Brain microvascular endothelial cell (primary cell): ENCODE measurements at regions not wholly inside any gene's neighbourhood (a gene's known extent, or its start where the extent isn't known, plus 50 kb on each side); places are given as distances from the start of the nearest gene placed in this dataset.

Source experiments
- DNase-seq: peaks from one replicate; pipeline ENCODE4 v3.0.0-alpha.2; 2020
- H3K27ac ChIP-seq: fragments of 250-450 bp; sonication (Bioruptor Pico); 2 replicates; pipeline ENCODE4 v1.5.1; 2020; ENCODE audit warnings: mild to moderate bottlenecking, moderate library complexity
- H3K27me3 ChIP-seq: fragments of 250-450 bp; sonication (Bioruptor Pico); replicated peaks from 2 replicates; pipeline ENCODE4 v1.5.1; 2020; ENCODE audit warnings: mild to moderate bottlenecking
- H3K36me3 ChIP-seq: fragments of 250-450 bp; sonication (Bioruptor Pico); replicated peaks from 2 replicates; pipeline ENCODE4 v1.5.1; 2020; ENCODE audit warnings: mild to moderate bottlenecking
- H3K4me3 ChIP-seq: 2 replicates; pipeline ENCODE4 v1.5.1; 2011; ENCODE audit warnings: low read depth, mild to moderate bottlenecking, control low read depth, low read length, moderate library complexity
- in situ Hi-C: cut with HindIII; loops from 2 replicates; pipeline ENCODE4 v1.10.0; 2017; ENCODE audit warnings: low sequenced_read_pairs, low pct_ligation_motif_present
- TF ChIP-seq, protein P1 (sequence below): IDR thresholded peaks from 2 replicates; pipeline ENCODE4 v1.5.1; 2011; ENCODE audit warnings: low read depth, mild to moderate bottlenecking, moderate library complexity, low read length, control low read depth, inconsistent platforms; ENCODE audit errors: missing control alignments

DNA sequence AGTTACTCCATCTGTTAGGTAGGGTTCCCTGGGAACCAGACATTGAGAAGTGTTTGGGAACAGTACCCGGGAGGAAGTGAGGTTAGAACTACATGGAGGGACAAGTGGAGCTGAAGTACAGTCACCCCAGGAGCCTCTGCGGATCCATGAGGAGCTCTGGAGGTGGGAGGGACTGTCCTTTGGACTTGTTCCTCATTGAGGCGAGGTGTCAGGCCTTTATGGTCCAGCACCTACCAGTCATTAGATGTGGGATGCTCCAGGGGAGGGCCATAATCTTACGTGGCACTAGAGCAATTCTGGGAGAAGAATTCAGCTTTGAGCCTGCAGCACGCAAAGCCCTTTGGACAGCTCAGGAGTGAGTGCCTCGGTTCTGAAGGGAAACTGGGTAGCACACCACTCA is 142.8 kb downstream of the DACT1 start:
- Histone ChIP-seq H3K27ac (no peak overlapping the region), H3K27me3 (no peaks in the 10 kb centered on the region), H3K4me3 (no peak overlapping the region), H3K36me3 (no peaks in the 10 kb centered on the region)
- TF ChIP-seq, protein P1, sequence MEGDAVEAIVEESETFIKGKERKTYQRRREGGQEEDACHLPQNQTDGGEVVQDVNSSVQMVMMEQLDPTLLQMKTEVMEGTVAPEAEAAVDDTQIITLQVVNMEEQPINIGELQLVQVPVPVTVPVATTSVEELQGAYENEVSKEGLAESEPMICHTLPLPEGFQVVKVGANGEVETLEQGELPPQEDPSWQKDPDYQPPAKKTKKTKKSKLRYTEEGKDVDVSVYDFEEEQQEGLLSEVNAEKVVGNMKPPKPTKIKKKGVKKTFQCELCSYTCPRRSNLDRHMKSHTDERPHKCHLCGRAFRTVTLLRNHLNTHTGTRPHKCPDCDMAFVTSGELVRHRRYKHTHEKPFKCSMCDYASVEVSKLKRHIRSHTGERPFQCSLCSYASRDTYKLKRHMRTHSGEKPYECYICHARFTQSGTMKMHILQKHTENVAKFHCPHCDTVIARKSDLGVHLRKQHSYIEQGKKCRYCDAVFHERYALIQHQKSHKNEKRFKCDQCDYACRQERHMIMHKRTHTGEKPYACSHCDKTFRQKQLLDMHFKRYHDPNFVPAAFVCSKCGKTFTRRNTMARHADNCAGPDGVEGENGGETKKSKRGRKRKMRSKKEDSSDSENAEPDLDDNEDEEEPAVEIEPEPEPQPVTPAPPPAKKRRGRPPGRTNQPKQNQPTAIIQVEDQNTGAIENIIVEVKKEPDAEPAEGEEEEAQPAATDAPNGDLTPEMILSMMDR: no peak
- in situ Hi-C loops: no loop called here
- DNase-seq: no peak

DNA sequence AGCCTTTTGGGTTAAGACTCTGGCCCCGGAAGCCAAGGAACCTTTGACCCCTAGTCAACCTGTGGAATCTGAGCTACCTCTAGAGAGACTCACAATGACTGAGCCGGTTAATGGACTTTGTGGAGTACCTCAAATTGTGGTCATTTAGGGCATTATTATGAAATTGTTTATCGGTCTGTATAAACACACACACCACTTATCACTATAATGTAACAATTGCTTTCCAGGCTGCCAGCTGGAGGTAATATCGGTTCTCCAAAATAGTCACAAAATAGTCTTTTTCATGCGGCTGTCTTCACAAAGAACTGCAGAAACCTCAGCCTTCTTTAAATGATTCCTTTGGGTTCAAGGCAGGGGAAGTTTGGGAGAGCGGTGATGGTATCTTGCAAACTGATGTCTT is 144.2 kb downstream of the DACT1 start:
- TF ChIP-seq, protein P1: no peak
- in situ Hi-C loops: no loop called here
- DNase-seq: no peak

DNA sequence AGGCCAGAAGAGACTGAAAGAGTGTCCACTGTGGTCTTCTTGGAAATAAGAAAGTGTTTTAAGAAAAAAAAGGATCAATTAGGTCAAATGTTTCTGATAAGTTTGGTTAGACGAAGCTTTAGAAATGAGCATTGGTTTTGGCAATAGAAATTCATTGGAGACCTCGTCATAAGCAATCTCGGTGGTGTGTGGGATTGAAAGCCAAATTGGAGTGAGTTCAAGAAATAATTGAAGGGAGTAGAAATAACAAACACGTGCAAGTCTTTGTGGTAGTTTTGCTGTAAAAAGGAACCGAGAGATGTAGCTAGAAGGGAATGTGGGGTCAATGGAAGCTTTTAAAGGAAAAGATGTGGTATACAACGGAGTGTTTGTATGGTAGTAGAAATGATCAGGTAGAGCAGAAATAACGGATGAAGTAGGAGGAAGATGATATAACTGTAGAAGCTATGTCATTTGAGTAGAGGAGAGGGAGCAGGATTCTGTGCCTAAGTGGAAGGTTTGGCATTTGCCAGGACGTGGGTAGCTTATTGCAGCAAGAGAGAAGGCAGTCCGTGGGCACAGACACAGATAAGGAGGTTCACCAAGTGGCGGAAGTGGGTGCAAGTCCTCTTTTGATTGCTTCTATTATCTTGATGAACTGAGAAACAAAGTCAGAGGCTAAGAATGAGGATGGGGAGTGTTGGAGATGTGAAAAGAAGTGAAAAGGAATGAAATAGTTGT is 146.2 kb downstream of the DACT1 start:
- TF ChIP-seq, protein P1: no peak
- Histone ChIP-seq H3K4me3 (no peak overlapping the region), H3K27ac (no peak overlapping the region), H3K36me3 (no peaks in the 10 kb centered on the region), H3K27me3 (no peaks in the 10 kb centered on the region)
- in situ Hi-C loops: no loop called here
- DNase-seq: no peak

More for the DNA sequence above, 144.2 kb downstream of the DACT1 start:
- Histone ChIP-seq H3K27ac (no peak overlapping the region), H3K27me3 (no peaks in the 10 kb centered on the region), H3K36me3 (no peaks in the 10 kb centered on the region), H3K4me3 (no peak overlapping the region)

DNA sequence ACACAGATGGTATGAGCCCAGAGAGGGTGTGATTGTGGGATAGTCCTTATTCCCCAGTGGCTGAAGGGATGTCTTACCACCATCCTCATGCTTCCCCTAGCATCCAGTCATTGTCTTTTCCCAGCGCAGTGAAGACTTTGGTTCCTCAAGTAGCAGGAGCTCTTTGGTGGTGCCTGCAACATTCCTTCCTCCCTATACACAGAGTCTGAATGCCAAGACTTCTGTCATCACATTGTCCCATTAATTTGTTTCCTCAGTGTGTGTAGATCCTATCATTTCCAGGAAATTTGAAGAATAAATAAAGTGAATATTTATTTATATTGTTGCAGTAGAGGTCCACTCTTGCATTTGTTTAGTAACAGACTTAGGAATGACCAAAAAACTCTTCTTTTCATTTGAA is 147.2 kb downstream of the DACT1 start:
- H3K27ac ChIP-seq: no peak overlapping the region
- no peak for DNase-seq
- H3K36me3 ChIP-seq: no peaks in the 10 kb centered on the region
- TF ChIP-seq, protein P1: no peak
- no peak overlapping the region for H3K4me3 ChIP-seq
- no peaks in the 10 kb centered on the region for H3K27me3 ChIP-seq
- in situ Hi-C loops: no loop called here

DNA sequence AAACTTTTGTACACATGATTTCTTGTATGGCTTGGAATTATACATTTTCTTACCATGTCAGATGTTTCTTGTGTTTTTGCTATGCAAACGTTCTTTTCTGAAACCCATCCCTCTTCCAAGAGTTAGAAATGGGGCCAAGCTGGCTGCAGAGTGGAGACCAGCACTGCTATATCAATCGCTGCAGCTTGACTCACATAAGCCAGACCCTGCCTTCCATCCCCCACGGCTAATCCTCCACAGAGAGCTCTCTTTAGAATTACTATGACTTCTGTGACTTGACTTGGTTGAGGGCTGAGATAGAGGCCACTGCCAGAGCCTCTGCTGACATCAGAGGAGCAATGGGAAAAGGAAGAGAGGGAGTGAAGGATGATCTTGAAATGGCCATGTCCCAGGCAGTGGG is 147.9 kb downstream of the DACT1 start:
- no peak overlapping the region for H3K27ac ChIP-seq
- DNase-seq: no peak
- no peak overlapping the region for H3K4me3 ChIP-seq
- in situ Hi-C loops: no loop called here
- TF ChIP-seq, protein P1: no peak
- H3K27me3 ChIP-seq: no peaks in the 10 kb centered on the region
- no peaks in the 10 kb centered on the region for H3K36me3 ChIP-seq

DNA sequence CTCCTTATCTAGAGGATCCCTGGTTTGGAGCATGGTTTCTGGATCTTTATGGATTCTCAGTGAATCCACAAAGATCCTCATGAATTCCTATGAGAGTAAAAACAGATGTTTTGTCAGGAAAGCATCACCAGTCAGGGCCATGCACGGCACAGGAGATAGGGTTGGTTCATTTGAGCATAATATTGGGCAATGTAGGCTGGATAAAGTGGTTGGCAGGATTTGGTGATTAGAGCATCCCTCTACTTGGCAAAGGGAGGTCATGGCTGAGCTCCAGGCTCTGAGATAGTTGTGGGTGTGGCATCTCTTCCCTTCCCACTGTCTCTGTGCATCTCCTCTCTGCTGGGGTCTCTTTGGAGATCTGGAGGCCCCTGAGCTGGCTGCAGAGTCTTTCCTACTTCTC is 149.8 kb downstream of the DACT1 start:
- H3K4me3 ChIP-seq: no peak overlapping the region
- in situ Hi-C loops: no loop called here
- H3K27ac ChIP-seq: no peak overlapping the region
- no peaks in the 10 kb centered on the region for H3K36me3 ChIP-seq
- no peak for DNase-seq
- TF ChIP-seq, protein P1: no peak
- no peaks in the 10 kb centered on the region for H3K27me3 ChIP-seq
